Lower leg skin (tissue), 3 donors: ENCODE measurements at regions not wholly inside any gene's neighbourhood (a gene's known extent, or its start where the extent isn't known, plus 50 kb on each side); places are given as distances from the start of the nearest gene placed in this dataset.
"Not testable (repeated sequence)": the region's sequence is repeated elsewhere in the genome, so short reads cannot be mapped to it uniquely, and the experiment has no call there.

Experiments
- POLR2A ChIP-seq, 2 donors: fragments of 450-650 bp; IDR thresholded peaks; one replicate each; pipeline ENCODE4 v1.6.1; 2016 to 2017; ENCODE audit warnings: antibody characterized with exemption in 2 of 2, mild to moderate bottlenecking in 1 of 2, moderate library complexity in 1 of 2
- TF ChIP-seq, protein P1 (sequence below), 3 donors: fragments of 450-650 bp; IDR thresholded peaks; one replicate each; pipeline ENCODE4 v1.5.1; 2016; ENCODE audit warnings: antibody characterized with exemption in 3 of 3, mild to moderate bottlenecking in 3 of 3, moderate library complexity in 2 of 3

DNA sequence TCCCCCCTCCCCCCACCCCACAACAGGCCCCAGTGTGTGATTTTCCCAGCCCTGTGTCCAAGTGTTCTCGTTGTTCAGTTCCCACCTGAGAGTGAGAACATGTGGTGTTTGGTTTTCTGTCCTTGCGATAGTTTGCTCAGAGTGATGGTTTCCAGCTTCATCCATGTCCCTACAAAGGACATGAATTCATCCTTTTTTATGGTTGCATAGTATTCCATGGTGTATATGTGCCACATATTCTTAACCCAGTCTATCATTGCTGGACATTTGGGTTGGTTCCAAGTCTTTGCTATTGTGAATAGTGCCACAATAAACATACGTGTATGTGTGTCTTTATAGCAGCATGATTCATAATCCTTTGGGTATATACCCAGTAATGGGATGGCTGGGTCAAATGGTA, 81.1 kb upstream of the ALX4 start:
- TF ChIP-seq, protein P1, sequence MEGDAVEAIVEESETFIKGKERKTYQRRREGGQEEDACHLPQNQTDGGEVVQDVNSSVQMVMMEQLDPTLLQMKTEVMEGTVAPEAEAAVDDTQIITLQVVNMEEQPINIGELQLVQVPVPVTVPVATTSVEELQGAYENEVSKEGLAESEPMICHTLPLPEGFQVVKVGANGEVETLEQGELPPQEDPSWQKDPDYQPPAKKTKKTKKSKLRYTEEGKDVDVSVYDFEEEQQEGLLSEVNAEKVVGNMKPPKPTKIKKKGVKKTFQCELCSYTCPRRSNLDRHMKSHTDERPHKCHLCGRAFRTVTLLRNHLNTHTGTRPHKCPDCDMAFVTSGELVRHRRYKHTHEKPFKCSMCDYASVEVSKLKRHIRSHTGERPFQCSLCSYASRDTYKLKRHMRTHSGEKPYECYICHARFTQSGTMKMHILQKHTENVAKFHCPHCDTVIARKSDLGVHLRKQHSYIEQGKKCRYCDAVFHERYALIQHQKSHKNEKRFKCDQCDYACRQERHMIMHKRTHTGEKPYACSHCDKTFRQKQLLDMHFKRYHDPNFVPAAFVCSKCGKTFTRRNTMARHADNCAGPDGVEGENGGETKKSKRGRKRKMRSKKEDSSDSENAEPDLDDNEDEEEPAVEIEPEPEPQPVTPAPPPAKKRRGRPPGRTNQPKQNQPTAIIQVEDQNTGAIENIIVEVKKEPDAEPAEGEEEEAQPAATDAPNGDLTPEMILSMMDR (IDR thresholded peaks at IDR 0.05): not testable (repeated sequence)
- TF ChIP-seq POLR2A (IDR thresholded peaks at IDR 0.05): not testable (repeated sequence)
